IMR-90 (cell line): ENCODE measurements at regions not wholly inside any gene's neighbourhood (a gene's known extent, or its start where the extent isn't known, plus 50 kb on each side); places are given as distances from the start of the nearest gene placed in this dataset.

ENCODE experiments used
- ATAC-seq: fragments of 200-7000 bp; cut with Tn5 transposase; 2 replicates; pipeline ENCODE4 v1.9.1; 2020; ENCODE audit warnings: low read depth, mild to moderate bottlenecking, moderate library complexity
- BruUV-seq: library from RNA; stranded (reverse); fragments of 400-500 nt; replicated peaks from 2 replicates; lab custom pipeline; 2021; lab: Mats Ljungman, UMichigan
- CTCF ChIA-PET: fragments of 300-600 bp; formaldehyde crosslinking; extraction: SDS; loops from one replicate; lab custom pipeline; 2021; ENCODE audit warnings: antibody characterized with exemption; lab: Yijun Ruan, JAX
- POLR2A ChIA-PET: fragments of 300-600 bp; sonication (Branson Sonifier 250); formaldehyde crosslinking; loops from one replicate; lab custom pipeline; 2022; ENCODE audit warnings: antibody characterized with exemption; ENCODE audit not compliant: unreplicated experiment; lab: Charles Lee
- DNase-seq: peaks from one replicate; pipeline ENCODE4 v3.0.0; 2013
- H2AFZ ChIP-seq: replicated peaks from 2 replicates; pipeline ENCODE3; 2013; ENCODE audit warnings: low read length, mild to moderate bottlenecking; ENCODE audit not compliant: poor library complexity
- H2AK5ac ChIP-seq: 2 replicates; pipeline ENCODE4 v1.6.1; 2013; ENCODE audit warnings: low read depth, low read length, inconsistent platforms
- H2AK9ac ChIP-seq: replicated peaks from 2 replicates; pipeline ENCODE3; 2013; ENCODE audit warnings: mild to moderate bottlenecking, low read depth, low read length, moderate library complexity; ENCODE audit not compliant: poor library complexity
- H2BK120ac ChIP-seq: 2 replicates; pipeline ENCODE4 v1.6.1; 2013; ENCODE audit warnings: low read depth, low read length, inconsistent platforms
- H2BK15ac ChIP-seq: 3 replicates; pipeline ENCODE4 v1.6.1; 2013; ENCODE audit warnings: low read depth, low read length, inconsistent platforms
- H2BK20ac ChIP-seq: 2 replicates; pipeline ENCODE4 v1.6.1; 2013; ENCODE audit warnings: low read depth, mild to moderate bottlenecking, inconsistent platforms, low read length, moderate library complexity
- H2BK5ac ChIP-seq: 2 replicates; pipeline ENCODE4 v1.6.1; 2013; ENCODE audit warnings: mild to moderate bottlenecking, low read depth, low read length, inconsistent platforms; ENCODE audit not compliant: poor library complexity, severe bottlenecking
- H3K14ac ChIP-seq: replicated peaks from 2 replicates; pipeline ENCODE4 v1.6.1; 2013; ENCODE audit warnings: low read depth, low read length, inconsistent platforms
- H3K18ac ChIP-seq: 2 replicates; pipeline ENCODE4 v1.6.1; 2013; ENCODE audit warnings: low read depth, low read length, control low read depth
- H3K23ac ChIP-seq: 2 replicates; pipeline ENCODE4 v1.6.1; 2013; ENCODE audit warnings: low read depth, low read length, inconsistent platforms
- H3K27ac ChIP-seq: 2 replicates; pipeline ENCODE4 v1.5.1; 2013; ENCODE audit warnings: mild to moderate bottlenecking, control low read depth, low read length; ENCODE audit not compliant: insufficient read depth
- H3K27me3 ChIP-seq: 2 replicates; pipeline ENCODE4 v1.6.1; 2013; ENCODE audit warnings: low read length; ENCODE audit not compliant: control insufficient read depth, insufficient read depth
- H3K36me3 ChIP-seq: 2 replicates; pipeline ENCODE4 v1.6.1; 2013; ENCODE audit warnings: low read length, mixed read lengths; ENCODE audit not compliant: control insufficient read depth, insufficient read depth
- H3K4ac ChIP-seq: 2 replicates; pipeline ENCODE4 v1.6.1; 2013; ENCODE audit warnings: low read depth, low read length, inconsistent platforms
- H3K4me1 ChIP-seq: 2 replicates; pipeline ENCODE4 v1.6.1; 2013; ENCODE audit warnings: low read length, mixed read lengths; ENCODE audit not compliant: control insufficient read depth, insufficient read depth
- H3K4me2 ChIP-seq: 2 replicates; pipeline ENCODE4 v1.6.1; 2013; ENCODE audit warnings: low read depth, mild to moderate bottlenecking, control low read depth, low read length, moderate library complexity
- H3K4me3 ChIP-seq: 2 replicates; pipeline ENCODE4 v1.5.1; 2013; ENCODE audit warnings: low read depth, mild to moderate bottlenecking, control low read depth, low read length, moderate library complexity; ENCODE audit not compliant: insufficient read depth
- H3K56ac ChIP-seq: 2 replicates; pipeline ENCODE4 v1.6.1; 2013; ENCODE audit warnings: low read length, inconsistent platforms; ENCODE audit not compliant: insufficient read depth; ENCODE audit errors: extremely low read depth
- H3K79me1 ChIP-seq, 2 experiments: 2 replicates each; pipeline ENCODE4 v1.6.1; 2013; ENCODE audit warnings: low read length in 2 of 2, inconsistent platforms in 1 of 2, low read depth in 1 of 2
- H3K9ac ChIP-seq: 2 replicates; pipeline ENCODE4 v1.6.1; 2013; ENCODE audit warnings: low read depth, low read length, control low read depth
- H3K9me1 ChIP-seq: 2 replicates; pipeline ENCODE4 v1.6.1; 2013; ENCODE audit warnings: low read length, inconsistent platforms; ENCODE audit not compliant: insufficient read depth
- H3K9me3 ChIP-seq: 2 replicates; pipeline ENCODE4 v1.6.1; 2013; ENCODE audit warnings: low read length; ENCODE audit not compliant: control insufficient read depth, insufficient read depth
- H4K20me1 ChIP-seq: 2 replicates; pipeline ENCODE4 v1.6.1; 2013; ENCODE audit warnings: low read length, inconsistent platforms; ENCODE audit not compliant: insufficient read depth
- H4K5ac ChIP-seq: 2 replicates; pipeline ENCODE4 v1.6.1; 2013; ENCODE audit warnings: mild to moderate bottlenecking, low read depth, low read length, control low read depth
- H4K8ac ChIP-seq, 2 experiments: 2 replicates each; pipeline ENCODE4 v1.6.1; 2013; ENCODE audit warnings: low read depth in 2 of 2, low read length in 2 of 2, control low read depth in 1 of 2, inconsistent platforms in 1 of 2
- H4K91ac ChIP-seq: 2 replicates; pipeline ENCODE4 v1.6.1; 2013; ENCODE audit warnings: low read depth, low read length, inconsistent platforms; ENCODE audit not compliant: insufficient read depth
- BHLHE40 ChIP-seq: fragments of 150-350 bp; IDR thresholded peaks from 2 replicates; pipeline ENCODE4 v1.6.1; 2016; ENCODE audit warnings: mild to moderate bottlenecking, low read depth, low read length
- CEBPB ChIP-seq: IDR thresholded peaks from 2 replicates; pipeline ENCODE4 v1.6.1; 2012; ENCODE audit warnings: low read depth, low read length, improper control_type of control experiment
- CHD1 ChIP-seq: IDR thresholded peaks from 2 replicates; pipeline ENCODE4 v1.6.1; 2012; ENCODE audit warnings: low read depth, low read length, improper control_type of control experiment
- FOS ChIP-seq: fragments of 150-350 bp; IDR thresholded peaks from 2 replicates; pipeline ENCODE4 v1.6.1; 2016; ENCODE audit warnings: low read depth, low read length
- MAFK ChIP-seq: IDR thresholded peaks from 2 replicates; pipeline ENCODE4 v1.6.1; 2012; ENCODE audit warnings: low read depth, low read length, improper control_type of control experiment
- MAZ ChIP-seq: IDR thresholded peaks from 2 replicates; pipeline ENCODE4 v1.6.1; 2012; ENCODE audit warnings: low read depth, mild to moderate bottlenecking, low read length, improper control_type of control experiment, moderate library complexity, borderline replicate concordance
- MXI1 ChIP-seq: IDR thresholded peaks from 2 replicates; pipeline ENCODE4 v1.6.1; 2012; ENCODE audit warnings: low read depth, mild to moderate bottlenecking, low read length, moderate library complexity, borderline replicate concordance
- NFE2L2 ChIP-seq: fragments of 150-350 bp; IDR thresholded peaks from 2 replicates; pipeline ENCODE4 v1.6.1; 2016; ENCODE audit warnings: low read depth, mild to moderate bottlenecking, low read length
- POLR2A ChIP-seq: IDR thresholded peaks from 2 replicates; pipeline ENCODE4 v1.6.1; 2012; ENCODE audit warnings: mild to moderate bottlenecking, low read depth, low read length
- RAD21 ChIP-seq: IDR thresholded peaks from 2 replicates; pipeline ENCODE4 v1.6.1; 2012; ENCODE audit warnings: low read length, improper control_type of control experiment
- RCOR1 ChIP-seq: IDR thresholded peaks from 2 replicates; pipeline ENCODE4 v1.6.1; 2012; ENCODE audit warnings: mild to moderate bottlenecking, low read length, improper control_type of control experiment; ENCODE audit not compliant: insufficient replicate concordance
- RFX5 ChIP-seq: IDR thresholded peaks from 2 replicates; pipeline ENCODE4 v1.8.0; 2012; ENCODE audit warnings: low read depth, mild to moderate bottlenecking, low read length, moderate library complexity
- SMC3 ChIP-seq: fragments of 150-350 bp; IDR thresholded peaks from 2 replicates; pipeline ENCODE4 v1.6.1; 2016; ENCODE audit warnings: low read depth, mild to moderate bottlenecking, antibody characterized with exemption, low read length, moderate library complexity
- WGBS, 2 experiments: methylation state at CpG; one replicate each; pipeline versions ENCODE4 v1.1.5 to v1.1.7; 2013; ENCODE audit warnings: missing lambda C conversion rate in 2 of 2; ENCODE audit not compliant: insufficient read length in 1 of 2; ENCODE audit errors: extremely low coverage in 2 of 2; 5-methylcytosine and 5-hydroxymethylcytosine counted together
- dilution Hi-C: fragments of 300-500 bp; cut with HindIII; formaldehyde crosslinking; loops from one replicate; pipeline ENCODE4 v1.14.3; 2018; ENCODE audit warnings: low sequenced_read_pairs; ENCODE audit not compliant: unreplicated experiment
- in situ Hi-C: fragments of 300-500 bp; cut with MboI; formaldehyde crosslinking; loops from 3 replicates; pipeline ENCODE4 v1.14.3; 2019; ENCODE audit warnings: low sequenced_read_pairs, inconsistent platforms, mixed read lengths
- intact Hi-C: fragments of 100-400 bp; cut with micrococcal nuclease; formaldehyde crosslinking; loops from 2 replicates; pipeline ENCODE4 v1.10.0; 2022
- TF ChIP-seq, protein P1 (sequence below): fragments of 150-350 bp; IDR thresholded peaks from 2 replicates; pipeline ENCODE4 v1.6.1; 2016; ENCODE audit warnings: low read depth, mild to moderate bottlenecking, low read length, moderate library complexity, borderline replicate concordance
- TF ChIP-seq, protein P2 (sequence below): fragments of 150-350 bp; IDR thresholded peaks from 2 replicates; pipeline ENCODE4 v1.6.1; 2017; ENCODE audit warnings: mild to moderate bottlenecking, antibody characterized with exemption, low read length, low read depth
- TF ChIP-seq, protein P3 (sequence below): conservative IDR thresholded peaks from 2 replicates; pipeline ENCODE4 v1.5.1; 2012; ENCODE audit warnings: mild to moderate bottlenecking, low read depth, low read length, improper control_type of control experiment

DNA sequence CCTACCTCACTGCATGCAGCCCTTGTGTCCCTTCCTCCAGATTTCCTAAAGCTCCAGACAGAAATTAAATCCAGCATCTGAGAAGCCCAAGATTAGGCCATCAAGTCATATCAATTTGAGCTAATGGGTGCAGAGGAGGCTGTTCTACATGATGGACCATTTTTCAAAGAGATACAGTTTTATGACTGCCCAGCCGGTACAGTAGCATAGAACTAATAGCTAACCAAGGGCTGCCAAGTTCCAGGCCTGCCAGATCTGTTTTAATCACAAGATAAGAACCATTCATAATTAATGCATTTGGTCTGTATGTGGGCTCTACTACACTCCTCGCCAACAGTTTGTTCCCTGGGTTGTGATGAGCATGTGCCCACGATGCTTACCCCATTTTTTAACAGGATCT lies 64.9 kb downstream of the PABIR2 start:
- Histone ChIP-seq H3K9ac (no peak overlapping the region), H3K4me1 (peaks cover 10% of the 10 kb centered on the region), H4K91ac (no peak overlapping the region), H3K36me3 (no peaks in the 10 kb centered on the region), H2AK9ac (no peak overlapping the region), H3K18ac (no peak overlapping the region), H3K23ac (no peak overlapping the region), H3K4me2 (no peak overlapping the region), H2AFZ (no peak overlapping the region), H2BK5ac (no peak overlapping the region), H2BK15ac (no peak overlapping the region), H3K4ac (no peak overlapping the region), H2BK20ac (no peak overlapping the region), H4K20me1 (no peaks in the 10 kb centered on the region), H3K79me1 (no peaks in the 10 kb centered on the region), H3K56ac (no peak overlapping the region), H3K27me3 (no peaks in the 10 kb centered on the region), H3K14ac (no peak overlapping the region), H4K8ac (no peak overlapping the region), H3K9me3 (no peaks in the 10 kb centered on the region), H3K9me1 (peaks cover 6% of the 10 kb centered on the region; the same call in 1 of the 2 replicates), H2AK5ac (no peak overlapping the region), H3K27ac (no peak overlapping the region), H4K5ac (no peak overlapping the region), H3K4me3 (no peak overlapping the region), H2BK120ac (no peak overlapping the region)
- in situ Hi-C loops = no loop called here
- ATAC-seq = no peak
- BruUV-seq = no TSS peak
- 50% methylated on average over 1 of the region's 3 CpGs; no CpG with 5 or more reads in 1 of the 2 experiments for WGBS, 2 experiments
- DNase-seq = no peak
- intact Hi-C loops = no loop called here
- ChIA-PET CTCF (no interaction called here), POLR2A (no interaction called here)
- dilution Hi-C loops = no loop called here
- no peak for TF ChIP-seq FOS
- TF ChIP-seq POLR2A = no peak
- no peak for TF ChIP-seq MAFK
- TF ChIP-seq RAD21 = no peak
- TF ChIP-seq, protein P1, sequence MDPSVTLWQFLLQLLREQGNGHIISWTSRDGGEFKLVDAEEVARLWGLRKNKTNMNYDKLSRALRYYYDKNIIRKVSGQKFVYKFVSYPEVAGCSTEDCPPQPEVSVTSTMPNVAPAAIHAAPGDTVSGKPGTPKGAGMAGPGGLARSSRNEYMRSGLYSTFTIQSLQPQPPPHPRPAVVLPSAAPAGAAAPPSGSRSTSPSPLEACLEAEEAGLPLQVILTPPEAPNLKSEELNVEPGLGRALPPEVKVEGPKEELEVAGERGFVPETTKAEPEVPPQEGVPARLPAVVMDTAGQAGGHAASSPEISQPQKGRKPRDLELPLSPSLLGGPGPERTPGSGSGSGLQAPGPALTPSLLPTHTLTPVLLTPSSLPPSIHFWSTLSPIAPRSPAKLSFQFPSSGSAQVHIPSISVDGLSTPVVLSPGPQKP = no peak
- no peak for TF ChIP-seq MAZ
- TF ChIP-seq, protein P2, sequence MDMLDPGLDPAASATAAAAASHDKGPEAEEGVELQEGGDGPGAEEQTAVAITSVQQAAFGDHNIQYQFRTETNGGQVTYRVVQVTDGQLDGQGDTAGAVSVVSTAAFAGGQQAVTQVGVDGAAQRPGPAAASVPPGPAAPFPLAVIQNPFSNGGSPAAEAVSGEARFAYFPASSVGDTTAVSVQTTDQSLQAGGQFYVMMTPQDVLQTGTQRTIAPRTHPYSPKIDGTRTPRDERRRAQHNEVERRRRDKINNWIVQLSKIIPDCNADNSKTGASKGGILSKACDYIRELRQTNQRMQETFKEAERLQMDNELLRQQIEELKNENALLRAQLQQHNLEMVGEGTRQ = no peak
- TF ChIP-seq CHD1 = no peak
- TF ChIP-seq RCOR1 = no peak
- no peak for TF ChIP-seq BHLHE40
- TF ChIP-seq, protein P3, sequence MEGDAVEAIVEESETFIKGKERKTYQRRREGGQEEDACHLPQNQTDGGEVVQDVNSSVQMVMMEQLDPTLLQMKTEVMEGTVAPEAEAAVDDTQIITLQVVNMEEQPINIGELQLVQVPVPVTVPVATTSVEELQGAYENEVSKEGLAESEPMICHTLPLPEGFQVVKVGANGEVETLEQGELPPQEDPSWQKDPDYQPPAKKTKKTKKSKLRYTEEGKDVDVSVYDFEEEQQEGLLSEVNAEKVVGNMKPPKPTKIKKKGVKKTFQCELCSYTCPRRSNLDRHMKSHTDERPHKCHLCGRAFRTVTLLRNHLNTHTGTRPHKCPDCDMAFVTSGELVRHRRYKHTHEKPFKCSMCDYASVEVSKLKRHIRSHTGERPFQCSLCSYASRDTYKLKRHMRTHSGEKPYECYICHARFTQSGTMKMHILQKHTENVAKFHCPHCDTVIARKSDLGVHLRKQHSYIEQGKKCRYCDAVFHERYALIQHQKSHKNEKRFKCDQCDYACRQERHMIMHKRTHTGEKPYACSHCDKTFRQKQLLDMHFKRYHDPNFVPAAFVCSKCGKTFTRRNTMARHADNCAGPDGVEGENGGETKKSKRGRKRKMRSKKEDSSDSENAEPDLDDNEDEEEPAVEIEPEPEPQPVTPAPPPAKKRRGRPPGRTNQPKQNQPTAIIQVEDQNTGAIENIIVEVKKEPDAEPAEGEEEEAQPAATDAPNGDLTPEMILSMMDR = no peak
- TF ChIP-seq NFE2L2 = no peak
- TF ChIP-seq RFX5 = no peak
- no peak for TF ChIP-seq MXI1
- TF ChIP-seq SMC3 = no peak
- TF ChIP-seq CEBPB = no peak
